Astrocyte (in vitro differentiated cells and primary cell): ENCODE measurements at regions not wholly inside any gene's neighbourhood (a gene's known extent, or its start where the extent isn't known, plus 50 kb on each side); places are given as distances from the start of the nearest gene placed in this dataset.

ENCODE experiments used
- DNase-seq: peaks from one replicate; pipeline ENCODE4 v3.0.0-alpha.2; 2010; ENCODE audit warnings: low read depth
- FAIRE-seq: peaks from 2 replicates; lab custom pipeline; 2011; peaks lifted over from hg19 to GRCh38; lab: Jason Lieb, UNC
- H2AFZ ChIP-seq: 2 replicates; pipeline ENCODE4 v1.6.0; 2012; ENCODE audit warnings: low read depth, low read length, inconsistent platforms
- H3K27ac ChIP-seq: 2 replicates; pipeline ENCODE4 v1.5.1; 2011; ENCODE audit warnings: low read depth, low read length, inconsistent platforms
- H3K27me3 ChIP-seq: 2 replicates; pipeline ENCODE4 v1.6.0; 2011; ENCODE audit warnings: low read length, inconsistent platforms; ENCODE audit not compliant: insufficient read depth
- H3K36me3 ChIP-seq: 2 replicates; pipeline ENCODE4 v1.5.1; 2011; ENCODE audit warnings: low read length, inconsistent platforms; ENCODE audit not compliant: insufficient read depth
- H3K4me1 ChIP-seq: 2 replicates; pipeline ENCODE4 v1.5.1; 2011; ENCODE audit warnings: low read length, inconsistent platforms; ENCODE audit not compliant: insufficient read depth
- H3K4me2 ChIP-seq: 2 replicates; pipeline ENCODE4 v1.6.0; 2012; ENCODE audit warnings: low read length, inconsistent platforms
- H3K4me3 ChIP-seq: 2 replicates; pipeline ENCODE4 v1.5.1; 2011; ENCODE audit warnings: low read depth, mild to moderate bottlenecking, low read length, inconsistent platforms; ENCODE audit not compliant: insufficient read depth
- H3K79me2 ChIP-seq: 2 replicates; pipeline ENCODE4 v1.6.0; 2012; ENCODE audit warnings: mild to moderate bottlenecking, low read length, inconsistent platforms; ENCODE audit not compliant: insufficient read depth
- H3K9ac ChIP-seq: 2 replicates; pipeline ENCODE4 v1.6.0; 2012; ENCODE audit warnings: mild to moderate bottlenecking, low read length, inconsistent platforms
- H3K9me3 ChIP-seq: 2 replicates; pipeline ENCODE4 v1.5.1; 2012; ENCODE audit warnings: low read depth, mild to moderate bottlenecking, low read length, inconsistent platforms; ENCODE audit not compliant: insufficient read depth
- H4K20me1 ChIP-seq: 2 replicates; pipeline ENCODE4 v1.6.0; 2012; ENCODE audit warnings: low read length, inconsistent platforms; ENCODE audit not compliant: insufficient read depth
- H3K27ac Mint-ChIP-seq: one replicate; pipeline ENCODE4 v1.8.0; 2021; ENCODE audit warnings: mild to moderate bottlenecking, mixed read lengths; ENCODE audit not compliant: unreplicated experiment
- H3K27me3 Mint-ChIP-seq: one replicate; pipeline ENCODE4 v1.8.0; 2021; ENCODE audit warnings: low read depth, mixed read lengths; ENCODE audit not compliant: unreplicated experiment
- H3K36me3 Mint-ChIP-seq: one replicate; pipeline ENCODE4 v1.8.0; 2021; ENCODE audit warnings: low read depth, mixed read lengths; ENCODE audit not compliant: unreplicated experiment
- H3K4me1 Mint-ChIP-seq: one replicate; pipeline ENCODE4 v1.8.0; 2021; ENCODE audit warnings: low read depth, mixed read lengths; ENCODE audit not compliant: unreplicated experiment
- H3K4me3 Mint-ChIP-seq: one replicate; pipeline ENCODE4 v1.8.0; 2021; ENCODE audit warnings: mild to moderate bottlenecking, moderate library complexity, mixed read lengths; ENCODE audit not compliant: unreplicated experiment
- H3K9me3 Mint-ChIP-seq: one replicate; pipeline ENCODE4 v1.8.0; 2021; ENCODE audit warnings: mild to moderate bottlenecking, mixed read lengths; ENCODE audit not compliant: unreplicated experiment
- EZH2 ChIP-seq: IDR thresholded peaks from 2 replicates; pipeline ENCODE4 v1.6.1; 2012; ENCODE audit warnings: mild to moderate bottlenecking, low read length, inconsistent platforms; ENCODE audit not compliant: insufficient read depth
- TF ChIP-seq, protein P1 (sequence below): IDR thresholded peaks from 2 replicates; pipeline ENCODE4 v1.5.1; 2011; ENCODE audit warnings: low read depth, mild to moderate bottlenecking, inconsistent platforms, low read length, moderate library complexity; ENCODE audit not compliant: insufficient read depth

DNA sequence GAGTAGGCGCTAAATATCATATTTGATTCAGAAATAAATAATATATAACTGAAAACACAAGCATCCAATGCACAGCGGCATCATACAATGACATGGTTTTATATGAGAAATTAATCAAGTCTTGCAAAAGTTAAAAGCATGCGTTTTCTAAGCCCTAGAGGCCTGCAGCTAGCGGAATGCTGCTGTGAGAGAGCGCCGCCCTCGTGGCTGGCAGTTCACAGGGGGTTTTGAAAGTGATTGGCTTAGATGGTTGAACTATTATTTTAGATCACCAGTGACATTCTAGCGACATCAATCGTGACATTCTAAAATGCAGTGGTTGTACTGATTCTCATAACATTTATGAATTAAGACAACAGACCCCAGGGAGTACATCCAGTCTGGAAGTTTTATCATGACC is 235.2 kb upstream of the MGMT start:
- Histone ChIP-seq H2AFZ (no peak overlapping the region), H3K27ac (no peak overlapping the region), H3K79me2 (no peaks in the 10 kb centered on the region), H3K27me3 (no peaks in the 10 kb centered on the region), H3K4me2 (no peak overlapping the region), H4K20me1 (no peaks in the 10 kb centered on the region), H3K4me1 (no peaks in the 10 kb centered on the region), H3K36me3 (no peaks in the 10 kb centered on the region), H3K4me3 (no peak overlapping the region), H3K9me3 (peaks cover 3% of the 10 kb centered on the region), H3K9ac (no peak overlapping the region)
- H3K27me3 Mint-ChIP-seq = peaks cover 6% of the 10 kb centered on the region
- H3K9me3 Mint-ChIP-seq = peaks cover 2% of the 10 kb centered on the region
- no peak overlapping the region for H3K4me3 Mint-ChIP-seq
- H3K36me3 Mint-ChIP-seq = no peaks in the 10 kb centered on the region
- H3K4me1 Mint-ChIP-seq = no peaks in the 10 kb centered on the region
- TF ChIP-seq, protein P1, sequence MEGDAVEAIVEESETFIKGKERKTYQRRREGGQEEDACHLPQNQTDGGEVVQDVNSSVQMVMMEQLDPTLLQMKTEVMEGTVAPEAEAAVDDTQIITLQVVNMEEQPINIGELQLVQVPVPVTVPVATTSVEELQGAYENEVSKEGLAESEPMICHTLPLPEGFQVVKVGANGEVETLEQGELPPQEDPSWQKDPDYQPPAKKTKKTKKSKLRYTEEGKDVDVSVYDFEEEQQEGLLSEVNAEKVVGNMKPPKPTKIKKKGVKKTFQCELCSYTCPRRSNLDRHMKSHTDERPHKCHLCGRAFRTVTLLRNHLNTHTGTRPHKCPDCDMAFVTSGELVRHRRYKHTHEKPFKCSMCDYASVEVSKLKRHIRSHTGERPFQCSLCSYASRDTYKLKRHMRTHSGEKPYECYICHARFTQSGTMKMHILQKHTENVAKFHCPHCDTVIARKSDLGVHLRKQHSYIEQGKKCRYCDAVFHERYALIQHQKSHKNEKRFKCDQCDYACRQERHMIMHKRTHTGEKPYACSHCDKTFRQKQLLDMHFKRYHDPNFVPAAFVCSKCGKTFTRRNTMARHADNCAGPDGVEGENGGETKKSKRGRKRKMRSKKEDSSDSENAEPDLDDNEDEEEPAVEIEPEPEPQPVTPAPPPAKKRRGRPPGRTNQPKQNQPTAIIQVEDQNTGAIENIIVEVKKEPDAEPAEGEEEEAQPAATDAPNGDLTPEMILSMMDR = no peak
- TF ChIP-seq EZH2 = no peak
- no peak overlapping the region for H3K27ac Mint-ChIP-seq
- FAIRE-seq (no peak), DNase-seq (no peak)

DNA sequence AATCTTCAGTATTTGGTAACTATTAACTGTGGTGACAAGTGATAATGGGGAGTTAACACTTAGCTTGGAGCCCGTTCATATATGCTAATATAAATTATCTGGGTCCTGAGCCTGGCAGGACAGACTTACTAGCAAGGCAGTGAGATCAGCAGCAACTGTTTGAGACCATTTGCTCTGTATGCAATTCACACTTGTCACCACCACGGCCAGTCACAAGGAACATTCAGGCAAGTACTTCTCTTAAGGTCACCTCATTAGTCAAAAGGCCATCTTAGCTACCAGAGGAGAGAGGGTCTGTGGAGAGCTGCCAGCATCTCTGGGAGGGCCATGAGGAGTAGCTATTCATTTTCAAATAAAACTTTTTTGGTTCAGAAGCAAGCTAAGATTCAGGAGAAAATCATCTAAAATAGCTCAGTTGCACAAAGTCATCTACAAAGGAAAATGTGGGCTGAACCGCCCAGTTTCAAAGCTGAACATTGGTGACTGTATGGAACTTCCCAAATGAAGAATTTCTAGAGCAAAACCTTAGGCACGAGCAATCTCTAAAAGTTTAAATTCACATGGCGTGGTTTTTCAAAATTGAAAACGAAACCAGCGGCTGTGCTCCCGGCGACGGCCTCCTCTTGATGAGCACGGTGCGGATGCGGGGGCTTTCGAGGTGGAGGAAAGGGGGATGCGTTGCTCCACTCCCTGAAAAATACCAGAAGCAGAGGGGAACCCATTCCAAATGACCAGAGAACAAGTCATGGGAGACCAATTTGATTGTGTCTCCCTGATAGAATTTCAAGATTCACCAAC is 233.5 kb upstream of the MGMT start:
- peaks cover 5% of the 10 kb centered on the region for H3K9me3 ChIP-seq
- TF ChIP-seq, protein P1 = no peak
- no peak for TF ChIP-seq EZH2
- H3K9ac ChIP-seq = no peak overlapping the region
- H3K36me3 ChIP-seq = no peaks in the 10 kb centered on the region
- H4K20me1 ChIP-seq = no peaks in the 10 kb centered on the region
- H3K4me2 ChIP-seq = no peak overlapping the region
- FAIRE-seq (no peak), DNase-seq (no peak)
- no peak overlapping the region for H3K4me3 Mint-ChIP-seq
- H3K9me3 Mint-ChIP-seq = peaks cover 2% of the 10 kb centered on the region
- H3K27me3 Mint-ChIP-seq = peaks cover 4% of the 10 kb centered on the region
- H3K4me3 ChIP-seq = no peak overlapping the region
- H2AFZ ChIP-seq = no peak overlapping the region
- no peaks in the 10 kb centered on the region for H3K79me2 ChIP-seq
- no peak overlapping the region for H3K27ac Mint-ChIP-seq
- H3K27ac ChIP-seq = no peak overlapping the region
- H3K4me1 ChIP-seq = no peaks in the 10 kb centered on the region
- no peaks in the 10 kb centered on the region for H3K36me3 Mint-ChIP-seq
- H3K27me3 ChIP-seq = no peaks in the 10 kb centered on the region
- H3K4me1 Mint-ChIP-seq = no peaks in the 10 kb centered on the region

DNA sequence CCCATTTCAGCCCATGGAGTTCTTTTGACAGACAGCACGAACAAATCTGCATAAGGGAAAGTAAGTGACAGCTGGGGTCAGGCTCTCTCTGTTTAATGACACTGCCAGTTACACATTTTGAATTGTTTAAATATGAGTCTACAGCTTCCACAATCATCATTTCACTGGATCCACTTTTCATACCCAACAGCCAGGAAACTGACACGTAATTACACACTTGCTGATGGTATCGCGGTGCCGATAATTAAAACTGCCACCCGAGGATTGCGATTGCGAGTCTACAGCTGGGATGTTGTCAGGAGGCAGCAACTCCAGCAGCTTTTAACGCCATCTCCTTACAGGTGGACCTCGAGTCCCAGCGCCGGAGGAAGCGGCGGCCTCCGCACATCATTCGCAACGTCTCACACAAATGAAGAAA is 230.8 kb upstream of the MGMT start:
- no peak for DNase-seq
- H3K4me3 Mint-ChIP-seq = no peak overlapping the region
- no peak for FAIRE-seq
- H3K36me3 Mint-ChIP-seq = no peaks in the 10 kb centered on the region
- Histone ChIP-seq H3K4me3 (no peak overlapping the region), H3K4me1 (no peaks in the 10 kb centered on the region), H3K4me2 (no peak overlapping the region), H3K27me3 (no peaks in the 10 kb centered on the region), H4K20me1 (no peaks in the 10 kb centered on the region), H3K9ac (no peak overlapping the region), H2AFZ (no peak overlapping the region), H3K27ac (no peak overlapping the region), H3K79me2 (no peaks in the 10 kb centered on the region), H3K9me3 (peaks cover 5% of the 10 kb centered on the region), H3K36me3 (no peaks in the 10 kb centered on the region)
- H3K27me3 Mint-ChIP-seq = peaks cover 6% of the 10 kb centered on the region
- H3K4me1 Mint-ChIP-seq = no peaks in the 10 kb centered on the region
- TF ChIP-seq EZH2 = no peak
- TF ChIP-seq, protein P1 = no peak
- H3K9me3 Mint-ChIP-seq = no peaks in the 10 kb centered on the region
- no peak overlapping the region for H3K27ac Mint-ChIP-seq
